ENCODE measurements at regions not wholly inside any gene's neighbourhood (a gene's known extent, or its start where the extent isn't known, plus 50 kb on each side); places are given as distances from the start of the nearest gene placed in this dataset.
"Not testable (repeated sequence)": the region's sequence is repeated elsewhere in the genome, so short reads cannot be mapped to it uniquely, and the experiment has no call there.

- no peak overlapping the region for H3K4me3 ChIP-seq (ENCODE audit: low read length)
- TF ChIP-seq CTCF (IDR thresholded peaks at IDR 0.05; ENCODE audit: insufficient read depth, low read depth, low read length, missing control alignments): no peak
- DNase-seq (ENCODE audit: low read depth): no peak
Observed at GRCh38 chr10:33869481-33869880, 535.0 kb upstream of the NRP1 start.

GRCh38 chr10:33869028-33869427, 534.6 kb upstream of the NRP1 start:
- no peak for DNase-seq (ENCODE audit: low read depth)
- no peak overlapping the region for H3K4me3 ChIP-seq (ENCODE audit: low read length)
- TF ChIP-seq CTCF (IDR thresholded peaks at IDR 0.05; ENCODE audit: insufficient read depth, low read depth, low read length, missing control alignments): no peak

- H3K4me3 ChIP-seq (ENCODE audit: low read length); DNase-seq (ENCODE audit: low read depth): not testable (repeated sequence)
Observed at GRCh38 chr10:33867199-33867789, 532.8 kb upstream of the NRP1 start.

- TF ChIP-seq CTCF (IDR thresholded peaks at IDR 0.05; ENCODE audit: insufficient read depth, low read depth, low read length, missing control alignments): no peak
- no peak overlapping the region for H3K4me3 ChIP-seq (ENCODE audit: low read length)
- no peak for DNase-seq (ENCODE audit: low read depth)
Observed at GRCh38 chr10:33863352-33863751, 528.9 kb upstream of the NRP1 start.

- no peak overlapping the region for H3K4me3 ChIP-seq (ENCODE audit: low read length)
Observed at GRCh38 chr10:33862536-33863105, 528.2 kb upstream of the NRP1 start.

GRCh38 chr10:33861833-33862232, 527.4 kb upstream of the NRP1 start:
- DNase-seq (ENCODE audit: low read depth): no peak
- no peak for TF ChIP-seq CTCF (IDR thresholded peaks at IDR 0.05; ENCODE audit: insufficient read depth, low read depth, low read length, missing control alignments)
- no peak overlapping the region for H3K4me3 ChIP-seq (ENCODE audit: low read length)

More at GRCh38 chr10:33862536-33863105, 528.2 kb upstream of the NRP1 start:
- DNase-seq (ENCODE audit: low read depth): no peak
- no peak for TF ChIP-seq CTCF (IDR thresholded peaks at IDR 0.05; ENCODE audit: insufficient read depth, low read depth, low read length, missing control alignments)

GRCh38 chr10:33861016-33861704, 526.7 kb upstream of the NRP1 start:
- TF ChIP-seq CTCF (IDR thresholded peaks at IDR 0.05; ENCODE audit: insufficient read depth, low read depth, low read length, missing control alignments): no peak

More at GRCh38 chr10:33861016-33861704, 526.7 kb upstream of the NRP1 start:
- no peak overlapping the region for H3K4me3 ChIP-seq (ENCODE audit: low read length)
- no peak for DNase-seq (ENCODE audit: low read depth)

Measured in epithelial cell of esophagus (primary cell).